Upper lobe of right lung (tissue), 1 donor: ENCODE measurements at regions not wholly inside any gene's neighbourhood (a gene's known extent, or its start where the extent isn't known, plus 50 kb on each side); places are given as distances from the start of the nearest gene placed in this dataset.

Experiments
- ATAC-seq: fragments of 200-7000 bp; cut with Tn5 transposase; one replicate; pipeline ENCODE4 v1.9.1; 2020; ENCODE audit warnings: mild to moderate bottlenecking, moderate library complexity
- DNase-seq: peaks from one replicate; pipeline ENCODE4 v3.0.0-alpha.2; 2020
- H3K27ac ChIP-seq: fragments of 200-600 bp; one replicate; pipeline ENCODE4 v1.8.0; 2022
- H3K27me3 ChIP-seq: fragments of 200-600 bp; one replicate; pipeline ENCODE4 v1.8.0; 2022; ENCODE audit warnings: mild to moderate bottlenecking
- H3K36me3 ChIP-seq: fragments of 200-600 bp; one replicate; pipeline ENCODE4 v1.8.0; 2022
- H3K4me1 ChIP-seq: fragments of 200-600 bp; one replicate; pipeline ENCODE4 v1.8.0; 2022
- H3K4me3 ChIP-seq: fragments of 200-600 bp; one replicate; pipeline ENCODE4 v1.8.0; 2022; ENCODE audit warnings: mild to moderate bottlenecking
- H3K9me3 ChIP-seq: fragments of 200-600 bp; one replicate; pipeline ENCODE4 v1.8.0; 2022
- CTCF ChIP-seq: fragments of 200-600 bp; IDR thresholded peaks from one replicate; pipeline ENCODE4 v1.8.0; 2022; ENCODE audit warnings: antibody characterized with exemption
- intact Hi-C: fragments of 100-400 bp; cut with DNase I; formaldehyde crosslinking; loops from one replicate; pipeline ENCODE4 v1.11.0; 2022
- donor health status: DM: no; HTN: yes; CAD: no; lungs with severe emphysema.

GRCh38 chr5:82728926-82729702, 348.1 kb downstream of the TMEM167A start:
- Histone ChIP-seq H3K36me3 (no peaks in the 10 kb centered on the region), H3K4me3 (no peak overlapping the region), H3K27me3 (no peaks in the 10 kb centered on the region), H3K27ac (no peak overlapping the region), H3K9me3 (no peaks in the 10 kb centered on the region), H3K4me1 (no peaks in the 10 kb centered on the region)
- DNase-seq (no peak), ATAC-seq (no peak)
- intact Hi-C loops, result no loop called here
- TF ChIP-seq CTCF, result no peak

- TF ChIP-seq CTCF, result no peak
Observed at GRCh38 chr5:82723168-82723567, 354.0 kb downstream of the TMEM167A start.

GRCh38 chr5:82721087-82721410, 356.1 kb downstream of the TMEM167A start:
- ATAC-seq (no peak), DNase-seq (no peak)
- Histone ChIP-seq H3K36me3 (no peaks in the 10 kb centered on the region), H3K4me3 (no peak overlapping the region), H3K27me3 (no peaks in the 10 kb centered on the region), H3K4me1 (no peaks in the 10 kb centered on the region), H3K9me3 (no peaks in the 10 kb centered on the region), H3K27ac (no peak overlapping the region)
- intact Hi-C loops, result no loop called here
- TF ChIP-seq CTCF, result no peak

More at GRCh38 chr5:82723168-82723567, 354.0 kb downstream of the TMEM167A start:
- Histone ChIP-seq H3K27me3 (no peaks in the 10 kb centered on the region), H3K4me1 (no peaks in the 10 kb centered on the region), H3K27ac (no peak overlapping the region), H3K4me3 (no peak overlapping the region), H3K9me3 (no peaks in the 10 kb centered on the region), H3K36me3 (no peaks in the 10 kb centered on the region)
- DNase-seq, result no peak
- intact Hi-C loops, result no loop called here
- ATAC-seq, result no peak

- no peak overlapping the region for H3K27ac ChIP-seq
- no peak overlapping the region for H3K4me3 ChIP-seq
- H3K9me3 ChIP-seq, result no peaks in the 10 kb centered on the region
- no peaks in the 10 kb centered on the region for H3K27me3 ChIP-seq
- no peak for TF ChIP-seq CTCF
- ATAC-seq (no peak), DNase-seq (no peak)
- H3K4me1 ChIP-seq, result no peaks in the 10 kb centered on the region
- H3K36me3 ChIP-seq, result no peaks in the 10 kb centered on the region
- intact Hi-C loops, result no loop called here
Observed at GRCh38 chr5:82720213-82721086, 356.7 kb downstream of the TMEM167A start.

- no peak overlapping the region for H3K27ac ChIP-seq
- H3K27me3 ChIP-seq, result no peaks in the 10 kb centered on the region
- H3K4me1 ChIP-seq, result no peaks in the 10 kb centered on the region
- ATAC-seq (peak; percentile 89), DNase-seq (no peak)
- no peaks in the 10 kb centered on the region for H3K36me3 ChIP-seq
- no peaks in the 10 kb centered on the region for H3K9me3 ChIP-seq
- no peak for TF ChIP-seq CTCF
- intact Hi-C loops, result no loop called here
- H3K4me3 ChIP-seq, result no peak overlapping the region
Observed at GRCh38 chr5:82719368-82719767, 357.8 kb downstream of the TMEM167A start.
